H1 (cell line): ENCODE measurements at regions not wholly inside any gene's neighbourhood (a gene's known extent, or its start where the extent isn't known, plus 50 kb on each side); places are given as distances from the start of the nearest gene placed in this dataset.

ENCODE experiments used
- CTCF ChIA-PET: fragments of 300-600 bp; sonication (Branson Sonifier 250); formaldehyde crosslinking; loops from one replicate; lab custom pipeline; 2021; ENCODE audit not compliant: partially characterized antibody; lab: Charles Lee
- POLR2A ChIA-PET: fragments of 300-600 bp; sonication (Branson Sonifier 250); formaldehyde crosslinking; loops from one replicate; lab custom pipeline; 2021; ENCODE audit warnings: inconsistent platforms; ENCODE audit not compliant: partially characterized antibody; lab: Charles Lee
- DNase-seq, 2 experiments: peaks; one replicate each; pipeline versions ENCODE4 v3.0.0 to v3.0.0-alpha.2; 2010 to 2022; ENCODE audit warnings: low spot score in 2 of 2, low read depth in 1 of 2, mixed read lengths in 1 of 2
- FAIRE-seq: peaks from 2 replicates; lab custom pipeline; 2011; peaks lifted over from hg19 to GRCh38; lab: Jason Lieb, UNC
- H2AFZ ChIP-seq: 2 replicates; pipeline ENCODE4 v1.8.1; 2012; ENCODE audit warnings: low read length, inconsistent platforms
- H2AK5ac ChIP-seq: 2 replicates; pipeline ENCODE4 v1.6.1; 2013; ENCODE audit warnings: low read depth, low read length
- H2BK120ac ChIP-seq: replicated peaks from 2 replicates; pipeline ENCODE3; 2013; ENCODE audit warnings: low read depth, low read length, inconsistent platforms
- H2BK12ac ChIP-seq: 2 replicates; pipeline ENCODE4 v1.6.1; 2013; ENCODE audit warnings: low read depth, low read length
- H2BK15ac ChIP-seq: 2 replicates; pipeline ENCODE4 v1.6.1; 2013; ENCODE audit warnings: low read length
- H2BK20ac ChIP-seq: 2 replicates; pipeline ENCODE4 v1.6.1; 2013; ENCODE audit warnings: low read length
- H2BK5ac ChIP-seq: 2 replicates; pipeline ENCODE4 v1.6.1; 2013; ENCODE audit warnings: low read depth, low read length
- H3K14ac ChIP-seq: 2 replicates; pipeline ENCODE4 v1.6.1; 2013; ENCODE audit warnings: inconsistent platforms; ENCODE audit not compliant: insufficient read length
- H3K18ac ChIP-seq: 2 replicates; pipeline ENCODE4 v1.6.1; 2013; ENCODE audit warnings: low read length; ENCODE audit errors: extremely low read depth
- H3K23ac ChIP-seq: 2 replicates; pipeline ENCODE4 v1.6.1; 2013; ENCODE audit warnings: inconsistent platforms; ENCODE audit not compliant: insufficient read length
- H3K23me2 ChIP-seq: 2 replicates; pipeline ENCODE4 v1.6.1; 2013; ENCODE audit warnings: low read depth, low read length
- H3K27ac ChIP-seq: 2 replicates; pipeline ENCODE4 v1.6.1; 2011; ENCODE audit warnings: low read depth, low read length, inconsistent platforms
- H3K27me3 ChIP-seq, 4 experiments: replicated peaks in 1 of 4; 1 replicate in 1 of 4; 2 replicates in 3 of 4; pipeline versions ENCODE4 v1.6.1 to v1.8.1; 2011 to 2013; ENCODE audit warnings: low read length in 3 of 4, mild to moderate bottlenecking in 3 of 4, inconsistent platforms in 2 of 4, mixed read lengths in 2 of 4, moderate library complexity in 1 of 4; ENCODE audit not compliant: control insufficient read depth in 3 of 4, insufficient read depth in 3 of 4; ENCODE audit errors: extremely low read depth in 1 of 4
- H3K36me3 ChIP-seq, 4 experiments: 2 replicates each; pipeline versions ENCODE4 v1.6.1 to v1.8.1; 2011 to 2013; ENCODE audit warnings: mild to moderate bottlenecking in 4 of 4, low read length in 3 of 4, moderate library complexity in 2 of 4, control low read depth in 1 of 4, inconsistent platforms in 1 of 4; ENCODE audit not compliant: insufficient read depth in 4 of 4, control insufficient read depth in 2 of 4
- H3K4ac ChIP-seq: replicated peaks from 2 replicates; pipeline ENCODE3; 2013; ENCODE audit warnings: low read length, low read depth, mixed read lengths, inconsistent platforms; ENCODE audit not compliant: insufficient read length
- H3K4me1 ChIP-seq, 4 experiments: replicated peaks in 1 of 4; 1 replicate in 1 of 4; 2 replicates in 3 of 4; pipeline versions ENCODE4 v1.6.1 to v1.8.1; 2011 to 2013; ENCODE audit warnings: low read length in 3 of 4, inconsistent platforms in 2 of 4, mixed read lengths in 1 of 4; ENCODE audit not compliant: insufficient read depth in 4 of 4, control insufficient read depth in 3 of 4
- H3K4me2 ChIP-seq, 2 experiments: 2 replicates each; pipeline versions ENCODE4 v1.6.1 to v1.8.1; 2011 to 2013; ENCODE audit warnings: low read depth in 2 of 2, low read length in 2 of 2, control low read depth in 1 of 2, inconsistent platforms in 1 of 2, mild to moderate bottlenecking in 1 of 2; ENCODE audit not compliant: insufficient read depth in 1 of 2
- H3K4me3 ChIP-seq, 4 experiments: fragments of 200-600, 300-600 bp in 1 of 4; sonication (generic), shearing (Covaris generic), sonication (Bioruptor Twin) in 1 of 4; 2 replicates each; pipeline versions ENCODE4 v1.5.1 to v1.8.1; 2011 to 2016; ENCODE audit warnings: low read length in 4 of 4, low read depth in 3 of 4, control low read depth in 2 of 4, inconsistent platforms in 2 of 4, mild to moderate bottlenecking in 2 of 4, mixed read lengths in 1 of 4, moderate library complexity in 1 of 4; ENCODE audit not compliant: insufficient read depth in 2 of 4; ENCODE audit errors: extremely low read depth in 1 of 4
- H3K56ac ChIP-seq: replicated peaks from 2 replicates; pipeline ENCODE3; 2013; ENCODE audit warnings: low read depth, mild to moderate bottlenecking, mixed read lengths, low read length, inconsistent platforms; ENCODE audit not compliant: insufficient read length
- H3K79me1 ChIP-seq: 2 replicates; pipeline ENCODE4 v1.6.1; 2013; ENCODE audit warnings: low read depth, low read length, control low read depth
- H3K79me2 ChIP-seq, 2 experiments: 2 replicates each; pipeline versions ENCODE4 v1.6.1 to v1.8.1; 2012 to 2013; ENCODE audit warnings: low read length in 2 of 2, mild to moderate bottlenecking in 2 of 2, inconsistent platforms in 1 of 2; ENCODE audit not compliant: insufficient read depth in 2 of 2, control insufficient read depth in 1 of 2
- H3K9ac ChIP-seq, 4 experiments: replicated peaks in 1 of 4; 1 replicate in 1 of 4; 2 replicates in 3 of 4; pipeline versions ENCODE4 v1.6.1 to v1.8.1; 2011 to 2013; ENCODE audit warnings: low read depth in 3 of 4, low read length in 3 of 4, control low read depth in 2 of 4, mild to moderate bottlenecking in 2 of 4, moderate library complexity in 2 of 4, inconsistent platforms in 1 of 4; ENCODE audit errors: extremely low read depth in 1 of 4
- H3K9me3 ChIP-seq, 2 experiments: 2 replicates each; pipeline versions ENCODE4 v1.6.1 to v1.8.1; 2012 to 2013; ENCODE audit warnings: mild to moderate bottlenecking in 2 of 2, moderate library complexity in 2 of 2, control low read depth in 1 of 2, inconsistent platforms in 1 of 2, low read depth in 1 of 2, low read length in 1 of 2, mixed read lengths in 1 of 2; ENCODE audit not compliant: insufficient read depth in 2 of 2
- H4K20me1 ChIP-seq, 2 experiments: replicated peaks in 1 of 2; 2 replicates each; pipeline versions ENCODE3 to v1.8.1; 2011 to 2013; ENCODE audit warnings: inconsistent platforms in 2 of 2, low read length in 2 of 2, mild to moderate bottlenecking in 1 of 2; ENCODE audit not compliant: insufficient read depth in 2 of 2, control insufficient read depth in 1 of 2
- H4K5ac ChIP-seq: 2 replicates; pipeline ENCODE4 v1.6.1; 2013; ENCODE audit warnings: low read length, low read depth, mixed read lengths, inconsistent platforms; ENCODE audit not compliant: insufficient read length
- H4K8ac ChIP-seq: 2 replicates; pipeline ENCODE4 v1.8.0; 2013; ENCODE audit warnings: mild to moderate bottlenecking, moderate library complexity, low read length, inconsistent platforms; ENCODE audit not compliant: insufficient read depth; ENCODE audit errors: extremely low read depth
- H4K91ac ChIP-seq: replicated peaks from 2 replicates; pipeline ENCODE3; 2013; ENCODE audit warnings: low read length, mixed read lengths, inconsistent platforms; ENCODE audit not compliant: insufficient read length
- BACH1 ChIP-seq: IDR thresholded peaks from 2 replicates; pipeline ENCODE4 v1.6.1; 2012; ENCODE audit warnings: low read length, improper control_type of control experiment
- CBX5 ChIP-seq: fragments of 300-800, 300-1000 bp; sonication (generic); IDR thresholded peaks from 2 replicates; pipeline ENCODE4 v1.7.1; 2016; ENCODE audit warnings: antibody characterized with exemption, low read length, low read depth
- CBX8 ChIP-seq: fragments of 300-800, 300-1000 bp; sonication (generic); IDR thresholded peaks from 2 replicates; pipeline ENCODE4 v1.7.1; 2016; ENCODE audit warnings: low read depth, low read length, borderline replicate concordance
- CEBPB ChIP-seq: IDR thresholded peaks from 2 replicates; pipeline ENCODE4 v1.6.1; 2012; ENCODE audit warnings: low read depth, low read length
- CTBP2 ChIP-seq: IDR thresholded peaks from 2 replicates; pipeline ENCODE4 v1.7.0; 2011; ENCODE audit warnings: borderline replicate concordance, mild to moderate bottlenecking, moderate library complexity, mixed read lengths, low read length; ENCODE audit not compliant: insufficient read depth, insufficient read length
- EGR1 ChIP-seq: IDR thresholded peaks from 2 replicates; pipeline ENCODE4 v1.6.1; 2011; ENCODE audit warnings: low read depth, low read length, borderline replicate concordance
- EZH2 ChIP-seq: fragments of 200-600 bp; sonication (generic); IDR thresholded peaks from 2 replicates; pipeline ENCODE4 v1.7.1; 2012; ENCODE audit warnings: low read depth, mild to moderate bottlenecking, moderate library complexity, low read length, inconsistent platforms; ENCODE audit not compliant: severe bottlenecking
- GABPA ChIP-seq: IDR thresholded peaks from 2 replicates; pipeline ENCODE4 v1.6.1; 2011; ENCODE audit warnings: mild to moderate bottlenecking, low read length, moderate library complexity, borderline replicate concordance; ENCODE audit not compliant: insufficient read depth
- KDM5A ChIP-seq: fragments of 200-600 bp; IDR thresholded peaks from 2 replicates; pipeline ENCODE4 v1.7.1; 2012; ENCODE audit warnings: mild to moderate bottlenecking, low read length, inconsistent platforms, mixed read lengths
- RNF2 ChIP-seq: fragments of 200-900, 300-1000 bp; sonication (generic); IDR thresholded peaks from 2 replicates; pipeline ENCODE4 v1.7.1; 2016; ENCODE audit warnings: borderline replicate concordance, low read depth, mild to moderate bottlenecking, antibody characterized with exemption, low read length; ENCODE audit not compliant: poor library complexity, severe bottlenecking; ENCODE audit errors: missing control alignments
- SRF ChIP-seq: IDR thresholded peaks from 2 replicates; pipeline ENCODE4 v1.6.1; 2011; ENCODE audit warnings: mild to moderate bottlenecking, low read depth, low read length, moderate library complexity
- TAF7 ChIP-seq: optimal IDR thresholded peaks from 2 replicates; pipeline ENCODE3; 2011; ENCODE audit warnings: low read depth, mild to moderate bottlenecking, inconsistent platforms, low read length, moderate library complexity, borderline replicate concordance
- TCF12 ChIP-seq: IDR thresholded peaks from 2 replicates; pipeline ENCODE4 v1.6.1; 2011; ENCODE audit warnings: low read depth, mild to moderate bottlenecking, low read length
- YY1 ChIP-seq: IDR thresholded peaks from 2 replicates; pipeline ENCODE4 v1.6.1; 2011; ENCODE audit warnings: low read depth, mild to moderate bottlenecking, low read length
- WGBS, 2 experiments: shearing (Covaris generic) in 1 of 2; methylation state at CpG; one replicate each; pipeline versions ENCODE4 v1.1.6 to v1.1.7; 2013 to 2015; ENCODE audit warnings: low lambda C conversion rate in 2 of 2, mixed read lengths in 2 of 2, inconsistent platforms in 1 of 2, low coverage in 1 of 2, missing lambda C conversion rate in 1 of 2; ENCODE audit not compliant: insufficient replicate concordance in 2 of 2, insufficient coverage in 1 of 2, insufficient read length in 1 of 2; ENCODE audit errors: extremely low coverage in 1 of 2, missing lambda C conversion rate in 1 of 2; 5-methylcytosine and 5-hydroxymethylcytosine counted together

GRCh38 chr3:139119331-139120025, 74.8 kb upstream of the PRR23C start:
- Histone ChIP-seq H3K4me1 (no peaks in the 10 kb centered on the region; a peak in 1 of 7 replicates), H2BK120ac (no peak overlapping the region), H2AFZ (no peak overlapping the region), H3K18ac (no peak overlapping the region), H3K9ac (no peak overlapping the region), H2BK5ac (no peak overlapping the region), H2BK20ac (no peak overlapping the region), H3K4ac (no peak overlapping the region), H3K79me2 (no peaks in the 10 kb centered on the region), H3K27me3 (no peaks in the 10 kb centered on the region), H4K91ac (no peak overlapping the region), H2BK15ac (no peak overlapping the region), H3K56ac (no peak overlapping the region), H2AK5ac (no peak overlapping the region), H3K79me1 (no peaks in the 10 kb centered on the region), H4K20me1 (no peaks in the 10 kb centered on the region), H3K27ac (no peak overlapping the region), H3K23ac (no peak overlapping the region), H2BK12ac (no peak overlapping the region), H3K4me3 (no peak overlapping the region), H3K36me3 (no peaks in the 10 kb centered on the region), H4K5ac (no peak overlapping the region), H3K23me2 (no peaks in the 10 kb centered on the region), H3K14ac (no peak overlapping the region), H3K4me2 (no peak overlapping the region), H3K9me3 (no peaks in the 10 kb centered on the region; a peak in 1 of 4 replicates), H4K8ac (no peak overlapping the region)
- 80% methylated on average over 1 of the region's 1 CpG; no CpG with 5 or more reads in 1 of the 2 experiments for WGBS, 2 experiments
- peak in 1 of 2 experiments; percentile 24 for DNase-seq
- POLR2A ChIA-PET: no interaction called here
- CTCF ChIA-PET: interaction anchor here (4.1 kb wide), 1 partner anchor 8 kb away, joined by 23 read pairs; no protein-coding TSS in a partner anchor
- FAIRE-seq: no peak
- TF ChIP-seq RNF2 (no peak), CBX5 (no peak), TAF7 (no peak), EGR1 (no peak), CBX8 (no peak), CEBPB (no peak), YY1 (no peak), KDM5A (no peak), EZH2 (no peak), TCF12 (no peak), SRF (no peak), GABPA (no peak), CTBP2 (no peak), BACH1 (no peak)
